B cell (primary cell): ENCODE measurements at regions not wholly inside any gene's neighbourhood (a gene's known extent, or its start where the extent isn't known, plus 50 kb on each side); places are given as distances from the start of the nearest gene placed in this dataset.

Experiments used
- ATAC-seq: fragments of 200-7000 bp; cut with Tn5 transposase; one replicate; pipeline ENCODE4 v1.10.0; 2021; ENCODE audit warnings: low read depth, mild to moderate bottlenecking, moderate number of reproducible peaks, moderate library complexity
- CTCF ChIA-PET: fragments of 350-600 bp; sonication (Branson Sonifier 250); formaldehyde crosslinking; loops from one replicate; lab custom pipeline; 2021; ENCODE audit warnings: antibody characterized with exemption, inconsistent platforms; lab: Charles Lee
- POLR2A ChIA-PET: fragments of 350-600 bp; sonication (Branson Sonifier 250); formaldehyde crosslinking; loops from one replicate; lab custom pipeline; 2021; ENCODE audit warnings: antibody characterized with exemption; lab: Charles Lee
- DNase-seq: peaks from one replicate; pipeline ENCODE4 v3.0.0; 2013
- H2AFZ ChIP-seq: 2 replicates; pipeline ENCODE4 v1.6.1; 2012; ENCODE audit warnings: mild to moderate bottlenecking, low read depth, low read length; ENCODE audit not compliant: insufficient read depth, poor library complexity, severe bottlenecking
- H3K27ac ChIP-seq, 2 donors: 1 replicate in 1 of 2; 2 replicates in 1 of 2; pipeline ENCODE4 v1.5.1; 2012 to 2013; ENCODE audit warnings: low read length in 2 of 2, mild to moderate bottlenecking in 2 of 2, moderate library complexity in 1 of 2
- H3K27me3 ChIP-seq, 4 experiments: fragments of 200-600 bp in 1 of 4; sonication (generic) in 1 of 4; replicated peaks in 1 of 4; 1 replicate in 2 of 4; 2 replicates in 2 of 4; pipeline versions ENCODE4 v1.6.1 to v1.7.0; 2013 to 2016; ENCODE audit warnings: low read length in 3 of 4, mild to moderate bottlenecking in 2 of 4, mixed read lengths in 1 of 4, moderate library complexity in 1 of 4; ENCODE audit not compliant: insufficient read depth in 4 of 4, control insufficient read depth in 3 of 4; ENCODE audit errors: control extremely low read depth in 1 of 4
- H3K36me3 ChIP-seq, 2 experiments: replicated peaks in 1 of 2; 1 replicate in 1 of 2; 2 replicates in 1 of 2; pipeline versions ENCODE4 v1.6.1 to v1.7.1; 2013; ENCODE audit warnings: low read length in 1 of 2; ENCODE audit not compliant: insufficient read depth in 2 of 2, control insufficient read depth in 1 of 2; ENCODE audit errors: control extremely low read depth in 1 of 2, extremely low read depth in 1 of 2
- H3K4me1 ChIP-seq, 2 donors: fragments of 200-600 bp in 1 of 2; sonication (generic) in 1 of 2; 1 replicate in 1 of 2; 2 replicates in 1 of 2; pipeline versions ENCODE4 v1.5.1 to v1.6.1; 2013 to 2017; ENCODE audit warnings: low read length in 2 of 2; ENCODE audit not compliant: control insufficient read depth in 2 of 2, insufficient read depth in 2 of 2
- H3K4me2 ChIP-seq: replicated peaks from 2 replicates; pipeline ENCODE3; 2012; ENCODE audit warnings: mild to moderate bottlenecking, low read depth, low read length; ENCODE audit not compliant: poor library complexity, severe bottlenecking
- H3K4me3 ChIP-seq, 5 experiments: fragments of 200-600 bp in 1 of 5; sonication (generic) in 1 of 5; 1 replicate in 3 of 5; 2 replicates in 2 of 5; pipeline versions ENCODE4 v1.5.1 to v1.7.0; 2011 to 2016; ENCODE audit warnings: low read length in 4 of 5, mild to moderate bottlenecking in 4 of 5, low read depth in 2 of 5, control low read depth in 1 of 5, moderate library complexity in 1 of 5; ENCODE audit not compliant: insufficient read depth in 1 of 5; ENCODE audit errors: control extremely low read depth in 1 of 5, extremely low read depth in 1 of 5
- H3K79me2 ChIP-seq: fragments of 200-600 bp; sonication (generic); one replicate; pipeline ENCODE4 v1.6.0; 2016; ENCODE audit warnings: low read length; ENCODE audit not compliant: control insufficient read depth, insufficient read depth
- H3K9ac ChIP-seq: fragments of 200-600 bp; sonication (generic); 2 replicates; pipeline ENCODE4 v1.6.1; 2017; ENCODE audit warnings: mild to moderate bottlenecking, low read length, moderate library complexity
- H3K9me3 ChIP-seq, 3 donors: one replicate each; pipeline versions ENCODE4 v1.6.1 to v1.7.1; 2013; ENCODE audit warnings: low read length in 2 of 3; ENCODE audit not compliant: control insufficient read depth in 2 of 3, insufficient read depth in 1 of 3; ENCODE audit errors: control extremely low read depth in 1 of 3
- H4K20me1 ChIP-seq: 2 replicates; pipeline ENCODE4 v1.6.0; 2012; ENCODE audit warnings: mild to moderate bottlenecking, low read length; ENCODE audit not compliant: insufficient read depth, control insufficient read depth, poor library complexity, severe bottlenecking
- H3K27ac Mint-ChIP-seq: one replicate; pipeline ENCODE4 v1.8.0; 2021; ENCODE audit warnings: mixed read lengths
- H3K27me3 Mint-ChIP-seq: one replicate; pipeline ENCODE4 v1.8.0; 2021; ENCODE audit warnings: mixed read lengths
- H3K4me1 Mint-ChIP-seq: one replicate; pipeline ENCODE4 v1.8.0; 2021; ENCODE audit warnings: mixed read lengths
- H3K4me3 Mint-ChIP-seq: one replicate; pipeline ENCODE4 v1.8.0; 2021; ENCODE audit warnings: mixed read lengths
- H3K9me3 Mint-ChIP-seq: one replicate; pipeline ENCODE4 v1.8.0; 2022; ENCODE audit warnings: mixed read lengths; ENCODE audit not compliant: insufficient read depth
- CTCF ChIP-seq: fragments of 200-600 bp; IDR thresholded peaks from one replicate; pipeline ENCODE4 v1.8.0; 2022; ENCODE audit warnings: antibody characterized with exemption, mild to moderate bottlenecking
- EZH2 ChIP-seq: IDR thresholded peaks from 2 replicates; pipeline ENCODE4 v1.6.1; 2012; ENCODE audit warnings: borderline replicate concordance, low read depth, mild to moderate bottlenecking, moderate library complexity, low read length; ENCODE audit not compliant: insufficient read depth, poor library complexity, severe bottlenecking
- whole genome bisulfite sequencing: methylation state at CpG from one replicate; pipeline ENCODE4 v1.1.5; 2013; ENCODE audit warnings: missing lambda C conversion rate; ENCODE audit not compliant: insufficient coverage; 5-methylcytosine and 5-hydroxymethylcytosine counted together
- intact Hi-C: fragments of 100-400 bp; cut with micrococcal nuclease; formaldehyde crosslinking; loops from one replicate; pipeline ENCODE4 v1.10.0; 2022

GRCh38 chr5:116989995-116990394, 415.4 kb upstream of the SEMA6A start:
- CTCF ChIA-PET = interaction anchor here (0.6 kb wide), 1 partner anchor 442 kb away, joined by 5 read pairs; no protein-coding TSS in a partner anchor
- Histone ChIP-seq H3K4me2 (no peak overlapping the region), H3K9ac (no peak overlapping the region), H3K4me1 (no peaks in the 10 kb centered on the region), H2AFZ (no peak overlapping the region), H3K9me3 (peaks cover 0 to 3% (median 0%) of the 10 kb centered on the region in 3 donors), H3K27ac (no peak overlapping the region), H3K36me3 (no peaks in the 10 kb centered on the region), H3K4me3 (no peak overlapping the region), H3K79me2 (no peaks in the 10 kb centered on the region), H4K20me1 (no peaks in the 10 kb centered on the region), H3K27me3 (no peaks in the 10 kb centered on the region)
- DNase-seq = no peak
- H3K4me3 Mint-ChIP-seq = no peak overlapping the region
- no peak for ATAC-seq
- H3K4me1 Mint-ChIP-seq = no peaks in the 10 kb centered on the region
- POLR2A ChIA-PET = no interaction called here
- intact Hi-C loops = no loop called here
- no peaks in the 10 kb centered on the region for H3K9me3 Mint-ChIP-seq
- no peaks in the 10 kb centered on the region for H3K27me3 Mint-ChIP-seq
- TF ChIP-seq EZH2 = no peak
- no peak for TF ChIP-seq CTCF
- H3K27ac Mint-ChIP-seq = no peak overlapping the region
- 70% methylated on average over 2 of the region's 3 CpGs for WGBS

GRCh38 chr5:116982035-116982434, 407.4 kb upstream of the SEMA6A start:
- no peak for DNase-seq
- intact Hi-C loops = no loop called here
- Histone ChIP-seq H3K27me3 (no peaks in the 10 kb centered on the region), H3K9ac (no peak overlapping the region), H3K4me3 (no peak overlapping the region), H3K4me1 (no peaks in the 10 kb centered on the region), H3K79me2 (no peaks in the 10 kb centered on the region), H4K20me1 (no peaks in the 10 kb centered on the region), H2AFZ (no peak overlapping the region), H3K9me3 (peaks cover 0 to 3% (median 0%) of the 10 kb centered on the region in 3 donors), H3K4me2 (no peak overlapping the region), H3K27ac (no peak overlapping the region), H3K36me3 (no peaks in the 10 kb centered on the region)
- Mint-ChIP-seq H3K9me3 (no peaks in the 10 kb centered on the region), H3K27me3 (no peaks in the 10 kb centered on the region), H3K27ac (no peak overlapping the region), H3K4me1 (no peaks in the 10 kb centered on the region), H3K4me3 (no peak overlapping the region)
- ChIA-PET CTCF (no interaction called here), POLR2A (no interaction called here)
- TF ChIP-seq CTCF (no peak), EZH2 (no peak)
- no CpG with 5 or more reads among the region's 6 CpGs for WGBS
- no peak for ATAC-seq
